ENCODE measurements at regions not wholly inside any gene's neighbourhood (a gene's known extent, or its start where the extent isn't known, plus 50 kb on each side); places are given as distances from the start of the nearest gene placed in this dataset.

- Histone ChIP-seq H2AFZ (ENCODE audit: low read depth, low read length) (no peak overlapping the region), H4K20me1 (ENCODE audit: insufficient read depth, low read length) (no peaks in the 10 kb centered on the region), H3K79me2 (ENCODE audit: low read length) (no peaks in the 10 kb centered on the region), H3K27ac (ENCODE audit: low read length) (no peak overlapping the region), H3K9me3 (ENCODE audit: insufficient read depth, low read length) (no peaks in the 10 kb centered on the region), H3K4me1 (ENCODE audit: low read length) (no peaks in the 10 kb centered on the region), H3K4me3 (ENCODE audit: low read length) (no peak overlapping the region), H3K27me3 (ENCODE audit: low read depth, low read length) (no peaks in the 10 kb centered on the region), H3K36me3 (replicated peaks; ENCODE audit: low read depth, low read length) (no peaks in the 10 kb centered on the region), H3K4me2 (ENCODE audit: low read length) (no peak overlapping the region), H3K9ac (ENCODE audit: low read length) (no peak overlapping the region)
- TF ChIP-seq EZH2phosphoT487 (IDR thresholded peaks at IDR 0.05; ENCODE audit: low read depth) (no peak), CTCF (IDR thresholded peaks at IDR 0.05; ENCODE audit: low read depth, low read length) (no peak)
These were observed 167.8 kb upstream of the MYO3A start for GRCh38 chr10:25766213-25766612.

- H4K20me1 ChIP-seq (ENCODE audit: insufficient read depth, low read length): no peaks in the 10 kb centered on the region
- H3K4me2 ChIP-seq (ENCODE audit: low read length): no peak overlapping the region
- no peaks in the 10 kb centered on the region for H3K9me3 ChIP-seq (ENCODE audit: insufficient read depth, low read length)
- H3K4me1 ChIP-seq (ENCODE audit: low read length): no peaks in the 10 kb centered on the region
- no peak overlapping the region for H3K9ac ChIP-seq (ENCODE audit: low read length)
- no peak for TF ChIP-seq CTCF (IDR thresholded peaks at IDR 0.05; ENCODE audit: low read depth, low read length)
- TF ChIP-seq EZH2phosphoT487 (IDR thresholded peaks at IDR 0.05; ENCODE audit: low read depth): no peak
- no peak overlapping the region for H3K27ac ChIP-seq (ENCODE audit: low read length)
- no peaks in the 10 kb centered on the region for H3K27me3 ChIP-seq (ENCODE audit: low read depth, low read length)
- H3K36me3 ChIP-seq (replicated peaks; ENCODE audit: low read depth, low read length): no peaks in the 10 kb centered on the region
- no peaks in the 10 kb centered on the region for H3K79me2 ChIP-seq (ENCODE audit: low read length)
- H3K4me3 ChIP-seq (ENCODE audit: low read length): no peak overlapping the region
- no peak overlapping the region for H2AFZ ChIP-seq (ENCODE audit: low read depth, low read length)
These were observed 167.3 kb upstream of the MYO3A start for GRCh38 chr10:25766687-25767221.

GRCh38 chr10:25768167-25768566 is 165.9 kb upstream of the MYO3A start:
- Histone ChIP-seq H3K4me2 (ENCODE audit: low read length) (no peak overlapping the region), H3K27me3 (ENCODE audit: low read depth, low read length) (no peaks in the 10 kb centered on the region), H3K9ac (ENCODE audit: low read length) (no peak overlapping the region), H4K20me1 (ENCODE audit: insufficient read depth, low read length) (no peaks in the 10 kb centered on the region), H3K27ac (ENCODE audit: low read length) (no peak overlapping the region), H3K4me1 (ENCODE audit: low read length) (no peaks in the 10 kb centered on the region), H3K36me3 (replicated peaks; ENCODE audit: low read depth, low read length) (no peaks in the 10 kb centered on the region), H2AFZ (ENCODE audit: low read depth, low read length) (no peak overlapping the region), H3K79me2 (ENCODE audit: low read length) (no peaks in the 10 kb centered on the region), H3K9me3 (ENCODE audit: insufficient read depth, low read length) (no peaks in the 10 kb centered on the region), H3K4me3 (ENCODE audit: low read length) (no peak overlapping the region)
- no peak for TF ChIP-seq CTCF (IDR thresholded peaks at IDR 0.05; ENCODE audit: low read depth, low read length)
- no peak for TF ChIP-seq EZH2phosphoT487 (IDR thresholded peaks at IDR 0.05; ENCODE audit: low read depth)

GRCh38 chr10:25778646-25779045 is 155.4 kb upstream of the MYO3A start:
- Histone ChIP-seq H3K4me1 (ENCODE audit: low read length) (no peaks in the 10 kb centered on the region), H4K20me1 (ENCODE audit: insufficient read depth, low read length) (no peaks in the 10 kb centered on the region), H3K9ac (ENCODE audit: low read length) (no peak overlapping the region), H3K79me2 (ENCODE audit: low read length) (no peaks in the 10 kb centered on the region), H3K4me3 (ENCODE audit: low read length) (no peak overlapping the region), H3K27ac (ENCODE audit: low read length) (no peak overlapping the region), H2AFZ (ENCODE audit: low read depth, low read length) (no peak overlapping the region), H3K36me3 (replicated peaks; ENCODE audit: low read depth, low read length) (no peaks in the 10 kb centered on the region), H3K4me2 (ENCODE audit: low read length) (no peak overlapping the region), H3K27me3 (ENCODE audit: low read depth, low read length) (0 out of 2 replicates have a peak, but pooled peaks cover 1% of the 10 kb centered on the region), H3K9me3 (ENCODE audit: insufficient read depth, low read length) (no peaks in the 10 kb centered on the region)
- TF ChIP-seq CTCF (IDR thresholded peaks at IDR 0.05; ENCODE audit: low read depth, low read length) (no peak), EZH2phosphoT487 (IDR thresholded peaks at IDR 0.05; ENCODE audit: low read depth) (no peak)
